Keratinocyte (primary cell): ENCODE measurements at regions not wholly inside any gene's neighbourhood (a gene's known extent, or its start where the extent isn't known, plus 50 kb on each side); places are given as distances from the start of the nearest gene placed in this dataset.

Experiments used
- DNase-seq: peaks from one replicate; pipeline ENCODE4 v3.0.0-alpha.2; 2011; ENCODE audit warnings: low read depth, missing footprints, low spot score
- FAIRE-seq: peaks from 2 replicates; lab custom pipeline; 2011; peaks lifted over from hg19 to GRCh38; lab: Jason Lieb, UNC
- H2AFZ ChIP-seq: 2 replicates; pipeline ENCODE4 v1.6.0; 2012; ENCODE audit warnings: low read length, control low read depth, inconsistent platforms; ENCODE audit not compliant: control insufficient read depth
- H3K27ac ChIP-seq: 2 replicates; pipeline ENCODE4 v1.5.1; 2011; ENCODE audit warnings: low read length; ENCODE audit not compliant: control insufficient read depth, insufficient read depth
- H3K27me3 ChIP-seq: 3 replicates; pipeline ENCODE4 v1.6.0; 2011; ENCODE audit warnings: low read length; ENCODE audit not compliant: control insufficient read depth, insufficient read depth; ENCODE audit errors: extremely low read depth
- H3K36me3 ChIP-seq, 2 experiments: 2 replicates in 1 of 2; 3 replicates in 1 of 2; pipeline ENCODE4 v1.5.1; 2011; ENCODE audit warnings: low read length in 2 of 2, mild to moderate bottlenecking in 1 of 2; ENCODE audit not compliant: control insufficient read depth in 2 of 2, insufficient read depth in 2 of 2; ENCODE audit errors: extremely low read depth in 1 of 2
- H3K4me1 ChIP-seq: 3 replicates; pipeline ENCODE4 v1.5.1; 2011; ENCODE audit warnings: low read length; ENCODE audit not compliant: control insufficient read depth, insufficient read depth; ENCODE audit errors: extremely low read depth
- H3K4me2 ChIP-seq: 3 replicates; pipeline ENCODE4 v1.6.0; 2011; ENCODE audit warnings: low read depth, low read length; ENCODE audit not compliant: control insufficient read depth, insufficient read depth; ENCODE audit errors: extremely low read depth
- H3K4me3 ChIP-seq, 3 experiments: fragments of 200-600 bp in 1 of 3; sonication (generic) in 1 of 3; 2 replicates in 2 of 3; 3 replicates in 1 of 3; pipeline ENCODE4 v1.5.1; 2011 to 2016; ENCODE audit warnings: low read length in 3 of 3, mild to moderate bottlenecking in 3 of 3, control low read depth in 2 of 3, inconsistent platforms in 1 of 3, low read depth in 1 of 3, mixed read lengths in 1 of 3, mixed run types in 1 of 3, moderate library complexity in 1 of 3; ENCODE audit not compliant: control insufficient read depth in 2 of 3, insufficient read depth in 2 of 3; ENCODE audit errors: extremely low read depth in 1 of 3
- H3K79me2 ChIP-seq: 2 replicates; pipeline ENCODE4 v1.6.0; 2012; ENCODE audit warnings: low read length; ENCODE audit not compliant: control insufficient read depth, insufficient read depth
- H3K9ac ChIP-seq: 3 replicates; pipeline ENCODE4 v1.6.0; 2011; ENCODE audit warnings: low read length; ENCODE audit not compliant: control insufficient read depth, insufficient read depth; ENCODE audit errors: extremely low read depth
- H3K9me1 ChIP-seq: 3 replicates; pipeline ENCODE4 v1.6.0; 2011; ENCODE audit warnings: low read length; ENCODE audit not compliant: control insufficient read depth, insufficient read depth; ENCODE audit errors: extremely low read depth
- H3K9me3 ChIP-seq: 2 replicates; pipeline ENCODE4 v1.5.1; 2012; ENCODE audit warnings: low read depth, low read length; ENCODE audit not compliant: control insufficient read depth
- H4K20me1 ChIP-seq: 3 replicates; pipeline ENCODE4 v1.6.0; 2011; ENCODE audit warnings: low read length; ENCODE audit not compliant: control insufficient read depth, insufficient read depth; ENCODE audit errors: extremely low read depth
- EZH2 ChIP-seq: IDR thresholded peaks from one replicate; pipeline ENCODE4 v1.6.1; 2012; ENCODE audit warnings: inconsistent platforms, mild to moderate bottlenecking, low read length, moderate library complexity
- dilution Hi-C: fragments of 300-500 bp; cut with MboI; formaldehyde crosslinking; loops from one replicate; pipeline ENCODE4 v1.7.0; 2020; ENCODE audit warnings: low sequenced_read_pairs; ENCODE audit not compliant: extremely low pct_ligation_motif_present
- TF ChIP-seq, protein P1 (sequence below), 3 experiments: IDR thresholded peaks in 1 of 3; conservative IDR thresholded peaks in 1 of 3; optimal IDR thresholded peaks in 1 of 3; 2 replicates in 2 of 3; 3 replicates in 1 of 3; pipeline versions ENCODE3 to v1.5.1; 2011; ENCODE audit warnings: low read length in 3 of 3, mild to moderate bottlenecking in 3 of 3, moderate library complexity in 2 of 3, control low read depth in 1 of 3, inconsistent platforms in 1 of 3; ENCODE audit not compliant: insufficient read depth in 2 of 3; ENCODE audit errors: extremely low read depth in 1 of 3

DNA sequence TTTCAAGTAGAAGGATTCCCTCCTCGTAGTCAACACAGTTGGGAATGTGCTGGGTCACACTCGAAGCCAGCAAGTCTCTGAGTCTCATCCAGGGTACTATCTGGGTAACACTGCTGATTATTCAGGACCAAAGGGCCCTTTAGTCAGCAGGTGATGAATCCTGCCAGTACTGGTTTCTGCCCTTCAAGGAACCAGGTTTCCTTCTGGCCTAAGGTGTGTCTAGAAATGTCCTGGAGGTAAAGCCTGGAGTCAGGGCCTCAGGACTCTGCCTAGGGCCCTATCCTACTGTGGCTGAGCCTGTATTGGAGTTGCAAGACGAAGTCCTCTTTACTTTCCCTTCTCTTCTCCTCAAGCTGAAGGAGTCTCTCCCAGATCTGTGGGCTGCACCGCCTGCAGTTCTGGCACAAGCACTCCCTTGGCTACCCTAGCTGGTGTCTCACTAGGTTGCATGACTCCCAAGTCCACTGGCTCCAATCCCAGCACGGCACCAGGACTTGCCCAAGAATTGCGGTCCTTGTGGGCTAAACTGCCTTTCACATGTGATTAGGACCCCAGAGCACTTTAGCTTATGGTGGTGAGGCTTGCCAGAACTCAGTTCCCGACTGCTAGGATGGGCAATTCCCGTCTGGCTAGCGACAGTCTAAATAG is 193.7 kb upstream of the PDE3A start:
- Histone ChIP-seq H2AFZ (no peak overlapping the region), H3K79me2 (no peaks in the 10 kb centered on the region), H3K4me3 (no peak overlapping the region), H3K27me3 (no peaks in the 10 kb centered on the region), H4K20me1 (no peaks in the 10 kb centered on the region), H3K9me3 (no peaks in the 10 kb centered on the region), H3K9me1 (no peaks in the 10 kb centered on the region), H3K9ac (no peak overlapping the region), H3K4me2 (no peak overlapping the region), H3K4me1 (no peaks in the 10 kb centered on the region), H3K36me3 (no peaks in the 10 kb centered on the region), H3K27ac (no peak overlapping the region)
- TF ChIP-seq, protein P1, sequence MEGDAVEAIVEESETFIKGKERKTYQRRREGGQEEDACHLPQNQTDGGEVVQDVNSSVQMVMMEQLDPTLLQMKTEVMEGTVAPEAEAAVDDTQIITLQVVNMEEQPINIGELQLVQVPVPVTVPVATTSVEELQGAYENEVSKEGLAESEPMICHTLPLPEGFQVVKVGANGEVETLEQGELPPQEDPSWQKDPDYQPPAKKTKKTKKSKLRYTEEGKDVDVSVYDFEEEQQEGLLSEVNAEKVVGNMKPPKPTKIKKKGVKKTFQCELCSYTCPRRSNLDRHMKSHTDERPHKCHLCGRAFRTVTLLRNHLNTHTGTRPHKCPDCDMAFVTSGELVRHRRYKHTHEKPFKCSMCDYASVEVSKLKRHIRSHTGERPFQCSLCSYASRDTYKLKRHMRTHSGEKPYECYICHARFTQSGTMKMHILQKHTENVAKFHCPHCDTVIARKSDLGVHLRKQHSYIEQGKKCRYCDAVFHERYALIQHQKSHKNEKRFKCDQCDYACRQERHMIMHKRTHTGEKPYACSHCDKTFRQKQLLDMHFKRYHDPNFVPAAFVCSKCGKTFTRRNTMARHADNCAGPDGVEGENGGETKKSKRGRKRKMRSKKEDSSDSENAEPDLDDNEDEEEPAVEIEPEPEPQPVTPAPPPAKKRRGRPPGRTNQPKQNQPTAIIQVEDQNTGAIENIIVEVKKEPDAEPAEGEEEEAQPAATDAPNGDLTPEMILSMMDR (optimal IDR thresholded peaks at IDR 0.05 in 1 of 3, IDR thresholded peaks at IDR 0.05 in 1 of 3, conservative IDR thresholded peaks at IDR 0.05 in 1 of 3; ENCODE audit: extremely low read depth in 1 of 3, insufficient read depth in 2 of 3, low read length in 3 of 3): no peak
- no peak for TF ChIP-seq EZH2
- DNase-seq: no peak
- dilution Hi-C loops: no loop called here
- FAIRE-seq: no peak

DNA sequence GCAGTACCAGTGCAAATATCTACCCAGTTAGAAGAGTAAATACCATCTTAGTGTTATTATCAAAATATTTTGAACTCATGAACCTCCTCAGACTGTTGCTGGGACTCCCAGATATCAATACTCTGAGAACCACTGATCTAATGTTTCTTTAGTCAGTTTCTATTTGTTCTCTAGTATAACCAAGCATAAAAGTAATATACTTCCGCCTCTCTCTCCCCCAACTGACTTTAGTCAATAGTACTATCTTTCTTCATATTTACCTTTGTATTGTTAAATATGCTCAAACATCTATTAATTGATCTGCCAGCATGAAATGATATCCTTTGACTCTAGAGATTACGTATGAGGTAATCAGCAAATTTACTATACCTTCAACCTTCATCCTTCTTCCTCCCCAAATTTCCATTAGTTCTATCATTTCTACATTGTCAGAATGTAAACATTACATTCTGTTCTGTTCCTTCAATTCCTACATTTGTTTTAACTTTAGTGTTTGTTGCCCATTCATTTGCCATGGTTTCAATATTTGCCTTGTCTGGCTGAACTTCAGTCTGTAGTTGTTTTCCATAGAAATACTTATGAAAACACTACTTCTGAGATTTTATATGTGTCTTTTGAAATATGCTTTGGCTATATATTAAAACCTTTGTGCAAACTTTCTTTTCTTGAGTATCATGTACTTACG is 192.5 kb upstream of the PDE3A start:
- Histone ChIP-seq H3K4me1 (no peaks in the 10 kb centered on the region), H2AFZ (no peak overlapping the region), H3K9me3 (no peaks in the 10 kb centered on the region), H3K27ac (no peak overlapping the region), H4K20me1 (no peaks in the 10 kb centered on the region), H3K27me3 (no peaks in the 10 kb centered on the region), H3K9ac (no peak overlapping the region), H3K9me1 (no peaks in the 10 kb centered on the region), H3K4me2 (no peak overlapping the region), H3K36me3 (no peaks in the 10 kb centered on the region), H3K4me3 (no peak overlapping the region), H3K79me2 (no peaks in the 10 kb centered on the region)
- FAIRE-seq (no peak), DNase-seq (no peak)
- dilution Hi-C loops: no loop called here
- TF ChIP-seq, protein P1 (optimal IDR thresholded peaks at IDR 0.05 in 1 of 3, IDR thresholded peaks at IDR 0.05 in 1 of 3, conservative IDR thresholded peaks at IDR 0.05 in 1 of 3; ENCODE audit: extremely low read depth in 1 of 3, insufficient read depth in 2 of 3, low read length in 3 of 3): no peak
- TF ChIP-seq EZH2: no peak
